AG08396 (cell line): ENCODE measurements at regions not wholly inside any gene's neighbourhood (a gene's known extent, or its start where the extent isn't known, plus 50 kb on each side); places are given as distances from the start of the nearest gene placed in this dataset.
"Not testable (repeated sequence)": the region's sequence is repeated elsewhere in the genome, so short reads cannot be mapped to it uniquely, and the experiment has no call there.

Experiments
- DNase-seq: peaks from one replicate; pipeline ENCODE4 v3.0.0; 2012; ENCODE audit warnings: low spot score, mixed read lengths

GRCh38 chr17:20633268-20634059 is 53.9 kb downstream of the CDRT15L2 start:
- not testable (repeated sequence) for DNase-seq

GRCh38 chr17:20640147-20640546 is 60.6 kb downstream of the CDRT15L2 start:
- not testable (repeated sequence) for DNase-seq

GRCh38 chr17:20646661-20647272 is 67.2 kb downstream of the CDRT15L2 start:
- not testable (repeated sequence) for DNase-seq

GRCh38 chr17:20649097-20649767 is 69.7 kb downstream of the CDRT15L2 start:
- DNase-seq: not testable (repeated sequence)

GRCh38 chr17:20651022-20651421 is 71.5 kb downstream of the CDRT15L2 start:
- not testable (repeated sequence) for DNase-seq

GRCh38 chr17:20651736-20652135 is 72.2 kb downstream of the CDRT15L2 start:
- DNase-seq: not testable (repeated sequence)

- not testable (repeated sequence) for DNase-seq
These were observed 73.9 kb downstream of the CDRT15L2 start for GRCh38 chr17:20653391-20653790.

GRCh38 chr17:20654114-20654513 is 74.6 kb downstream of the CDRT15L2 start:
- DNase-seq: not testable (repeated sequence)

GRCh38 chr17:20654575-20654974 is 75.1 kb downstream of the CDRT15L2 start:
- DNase-seq: not testable (repeated sequence)

GRCh38 chr17:20665103-20665955 is 85.8 kb downstream of the CDRT15L2 start:
- not testable (repeated sequence) for DNase-seq

GRCh38 chr17:20666689-20667088 is 87.2 kb downstream of the CDRT15L2 start:
- DNase-seq: not testable (repeated sequence)

GRCh38 chr17:20667712-20668111 is 88.2 kb downstream of the CDRT15L2 start:
- DNase-seq: not testable (repeated sequence)

GRCh38 chr17:20668316-20668715 is 88.8 kb downstream of the CDRT15L2 start:
- DNase-seq: not testable (repeated sequence)

GRCh38 chr17:20668868-20669267 is 89.3 kb downstream of the CDRT15L2 start:
- not testable (repeated sequence) for DNase-seq

- DNase-seq: not testable (repeated sequence)
These were observed 91.0 kb downstream of the CDRT15L2 start for GRCh38 chr17:20670506-20670905.

- not testable (repeated sequence) for DNase-seq
These were observed 94.8 kb downstream of the CDRT15L2 start for GRCh38 chr17:20674374-20674773.

GRCh38 chr17:20675707-20676106 is 96.2 kb downstream of the CDRT15L2 start:
- DNase-seq: not testable (repeated sequence)

- DNase-seq: not testable (repeated sequence)
These were observed 97.1 kb downstream of the CDRT15L2 start for GRCh38 chr17:20676656-20677055.

GRCh38 chr17:20677469-20677868 is 97.9 kb downstream of the CDRT15L2 start:
- DNase-seq: not testable (repeated sequence)

- not testable (repeated sequence) for DNase-seq
These were observed 98.9 kb downstream of the CDRT15L2 start for GRCh38 chr17:20678424-20678823.
